NCI-H2171 (cell line): ENCODE measurements at regions not wholly inside any gene's neighbourhood (a gene's known extent, or its start where the extent isn't known, plus 50 kb on each side); places are given as distances from the start of the nearest gene placed in this dataset.
"Not testable (repeated sequence)": the region's sequence is repeated elsewhere in the genome, so short reads cannot be mapped to it uniquely, and the experiment has no call there.

Experiments
- DNase-seq: peaks from one replicate; lab custom pipeline; 2025; lab: John Stamatoyannopoulos, UW

GRCh38 chr12:13924286-13924685 lies 57.1 kb downstream of the GRIN2B start:
- DNase-seq, result no peak

DNA sequence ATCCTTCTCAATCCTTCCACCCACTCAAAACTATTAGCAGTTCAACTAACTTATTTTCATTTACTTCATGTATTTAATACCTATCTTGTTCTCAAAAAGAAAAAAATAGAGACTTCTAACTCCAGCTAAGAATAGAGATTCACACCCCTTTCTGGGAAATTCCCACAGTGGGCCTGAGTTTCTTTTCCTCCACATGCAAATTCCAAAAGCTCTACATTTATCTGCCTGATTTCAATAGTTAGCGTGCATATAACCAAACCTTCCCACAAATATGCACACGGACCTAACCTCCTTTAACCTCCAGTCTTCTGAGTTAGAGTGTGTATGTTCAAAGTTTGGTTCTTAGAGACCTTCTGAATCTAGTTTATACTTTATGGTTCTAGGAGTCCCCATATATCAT lies 62.5 kb downstream of the GRIN2B start:
- DNase-seq, result no peak

- no peak for DNase-seq
Measured at GRCh38 chr12:13915096-13915495, 66.3 kb downstream of the GRIN2B start.

- no peak for DNase-seq
Measured at GRCh38 chr12:13913371-13913770, 68.0 kb downstream of the GRIN2B start.

GRCh38 chr12:13911756-13912554 lies 69.4 kb downstream of the GRIN2B start:
- no peak for DNase-seq

DNA sequence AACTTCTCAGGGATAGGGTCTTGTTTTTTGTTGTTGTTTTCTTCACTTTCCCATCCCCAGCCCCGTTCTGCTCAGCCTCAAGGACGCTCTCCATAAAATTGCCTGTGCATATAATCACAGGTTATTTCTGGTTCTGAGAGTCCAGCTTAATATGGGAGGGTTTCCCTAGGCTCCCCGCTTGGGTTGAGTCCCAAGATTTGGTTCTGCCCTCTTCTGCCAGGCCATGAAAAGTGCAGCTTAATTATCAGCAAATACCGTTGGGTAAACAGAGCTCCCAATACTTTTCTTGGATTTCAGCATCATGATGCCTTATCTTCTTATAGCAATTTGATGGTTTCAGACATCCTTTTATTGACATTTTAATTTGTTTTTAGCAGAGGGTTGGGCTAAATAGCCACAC lies 75.6 kb downstream of the GRIN2B start:
- no peak for DNase-seq

DNA sequence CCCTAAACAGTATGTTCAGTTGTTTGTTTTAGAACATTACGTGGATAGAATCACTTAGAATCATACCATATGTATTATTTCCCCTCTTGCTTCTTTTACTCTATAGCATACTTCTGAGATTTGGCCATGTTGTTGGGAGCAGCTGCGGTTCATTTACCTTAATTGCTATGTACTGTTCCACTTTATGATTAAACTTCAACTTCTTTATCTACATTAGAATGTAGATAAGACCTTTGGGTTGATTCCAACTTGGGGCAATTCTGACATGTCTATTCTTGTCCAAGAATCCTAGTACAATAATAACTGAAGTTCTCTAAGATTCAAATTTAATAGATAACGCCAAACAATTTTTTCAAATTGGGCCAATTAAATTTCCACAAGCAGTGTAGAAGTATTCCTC lies 80.7 kb downstream of the GRIN2B start:
- no peak for DNase-seq

GRCh38 chr12:13898387-13898786 lies 83.0 kb downstream of the GRIN2B start:
- DNase-seq, result not testable (repeated sequence)

- DNase-seq, result no peak
Measured at GRCh38 chr12:13897811-13898210, 83.6 kb downstream of the GRIN2B start.

DNA sequence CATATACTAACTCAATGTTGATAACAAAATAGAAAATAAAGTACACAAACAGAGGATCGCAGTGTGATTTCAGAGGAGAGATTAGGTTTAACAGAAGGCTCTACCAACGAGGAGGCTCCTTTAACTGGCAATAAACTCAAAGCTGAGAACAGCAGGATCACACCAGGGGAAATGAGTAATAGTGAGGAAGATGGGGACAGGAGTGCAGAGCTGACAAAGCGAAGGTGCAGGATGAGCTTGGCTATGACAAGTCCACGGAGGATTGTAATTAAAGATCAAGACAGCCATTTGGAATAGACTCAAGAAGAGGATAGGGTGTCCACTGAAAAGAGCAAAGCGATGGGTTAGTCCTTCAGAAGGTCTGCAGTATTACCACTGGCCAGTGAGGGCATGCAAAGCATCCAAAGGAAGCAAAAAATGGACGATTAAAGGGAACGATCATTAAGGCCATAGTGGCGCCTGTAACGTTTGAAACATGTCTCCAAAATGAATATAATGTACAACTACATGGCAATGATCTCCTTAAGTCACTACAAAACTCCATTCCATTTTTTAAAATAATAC lies 85.3 kb downstream of the GRIN2B start:
- DNase-seq, result no peak

- no peak for DNase-seq
Measured at GRCh38 chr12:13891902-13892301, 89.5 kb downstream of the GRIN2B start.

DNA sequence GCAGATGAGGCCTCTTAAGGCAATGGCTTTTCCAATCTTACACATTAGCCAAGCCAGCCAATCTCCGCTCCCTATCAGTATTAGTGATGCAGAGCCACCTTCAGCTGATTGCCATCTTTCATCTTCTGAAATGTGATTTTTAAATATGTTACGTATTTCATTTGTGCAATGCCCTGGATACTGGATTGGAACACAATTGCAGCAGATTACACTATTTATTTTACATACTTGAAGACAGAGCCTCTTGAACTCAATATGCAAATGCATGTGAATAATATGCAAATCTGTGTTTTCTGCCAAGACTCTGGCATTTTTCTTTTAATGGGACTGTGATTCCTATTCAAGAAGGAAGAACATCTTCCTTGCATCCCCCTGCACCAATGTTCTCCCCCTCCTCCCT lies 90.5 kb downstream of the GRIN2B start:
- DNase-seq, result no peak

DNA sequence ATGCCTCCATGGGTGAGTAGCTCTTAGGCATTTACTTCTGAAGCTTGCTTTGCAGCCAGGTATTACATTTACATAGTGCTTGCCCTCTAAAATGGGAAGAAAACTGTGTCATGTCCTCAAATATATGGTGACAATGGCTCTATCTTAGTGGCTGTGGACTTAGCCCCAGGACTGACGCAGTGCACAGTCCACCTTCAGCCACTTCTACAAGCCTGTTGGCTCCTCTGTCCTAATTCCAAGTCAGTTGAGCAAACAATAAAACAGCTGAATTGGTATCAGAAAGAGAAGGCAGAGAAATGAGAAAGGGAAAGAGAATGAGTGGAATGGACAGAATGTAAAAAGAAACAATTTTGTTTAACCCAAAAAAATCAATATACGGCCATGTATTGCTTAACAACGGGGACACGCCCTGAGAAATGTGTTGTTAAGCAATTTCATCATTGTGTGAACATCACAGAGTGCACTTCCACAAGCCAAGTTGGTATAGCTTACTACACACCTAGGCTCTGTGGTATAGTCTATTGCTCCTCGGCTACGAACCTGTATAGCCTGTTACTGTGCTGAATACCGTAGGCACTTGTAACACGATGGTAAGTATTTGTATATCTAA lies 93.5 kb downstream of the GRIN2B start:
- DNase-seq, result no peak

GRCh38 chr12:13882176-13882575 lies 99.2 kb downstream of the GRIN2B start:
- no peak for DNase-seq

DNA sequence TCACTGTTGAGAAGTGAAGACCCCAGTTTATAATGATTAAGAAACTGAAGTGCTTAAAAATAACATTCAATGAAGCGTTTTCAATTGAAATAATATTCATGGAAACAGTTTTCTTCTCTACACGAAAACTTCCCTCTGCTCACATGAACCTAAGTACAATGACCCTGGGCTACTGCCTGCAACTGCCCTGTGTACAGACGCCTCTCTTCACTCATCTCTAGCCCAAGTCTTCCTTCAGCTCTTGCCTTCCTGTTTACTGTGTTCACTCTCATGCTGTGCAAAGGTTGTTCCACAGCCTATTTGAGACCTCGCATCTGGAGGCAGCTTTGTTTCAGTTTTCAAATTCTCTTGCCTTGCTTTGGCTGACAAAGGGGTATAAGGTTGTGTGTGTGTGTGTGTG lies 100.8 kb downstream of the GRIN2B start:
- DNase-seq, result no peak

- DNase-seq, result no peak
Measured at GRCh38 chr12:13875744-13876143, 105.7 kb downstream of the GRIN2B start.

- no peak for DNase-seq
Measured at GRCh38 chr12:13870255-13870654, 111.1 kb downstream of the GRIN2B start.

DNA sequence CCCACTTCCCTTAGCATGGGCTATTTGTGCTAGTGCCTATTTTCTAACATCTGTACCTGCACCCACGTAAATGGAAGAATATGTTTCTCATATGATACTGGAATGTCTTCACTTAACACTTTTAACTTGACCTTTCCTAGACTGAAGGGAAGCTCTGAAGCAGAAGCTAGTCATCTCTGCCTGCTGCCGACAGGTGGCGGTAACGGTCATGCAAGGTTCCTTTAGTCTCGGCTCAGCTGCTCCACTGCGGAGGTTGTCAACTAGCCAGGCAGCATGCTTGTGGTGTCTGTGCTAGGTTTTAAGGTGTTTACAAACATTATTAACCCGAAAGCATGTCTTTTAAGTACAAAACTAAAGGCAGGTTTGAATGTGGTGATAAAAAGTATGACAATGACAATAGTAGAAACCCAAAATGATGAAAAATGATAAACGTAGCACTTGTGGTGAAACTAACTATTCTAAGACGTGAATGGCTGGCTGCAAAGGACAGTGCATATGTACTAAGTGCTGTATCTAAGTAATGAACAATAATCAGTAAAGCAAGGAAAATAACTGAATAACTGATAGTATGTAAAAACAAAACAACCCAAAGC lies 117.2 kb downstream of the GRIN2B start:
- DNase-seq, result peak; percentile 12

GRCh38 chr12:13857750-13858149 lies 123.7 kb downstream of the GRIN2B start:
- DNase-seq, result no peak

DNA sequence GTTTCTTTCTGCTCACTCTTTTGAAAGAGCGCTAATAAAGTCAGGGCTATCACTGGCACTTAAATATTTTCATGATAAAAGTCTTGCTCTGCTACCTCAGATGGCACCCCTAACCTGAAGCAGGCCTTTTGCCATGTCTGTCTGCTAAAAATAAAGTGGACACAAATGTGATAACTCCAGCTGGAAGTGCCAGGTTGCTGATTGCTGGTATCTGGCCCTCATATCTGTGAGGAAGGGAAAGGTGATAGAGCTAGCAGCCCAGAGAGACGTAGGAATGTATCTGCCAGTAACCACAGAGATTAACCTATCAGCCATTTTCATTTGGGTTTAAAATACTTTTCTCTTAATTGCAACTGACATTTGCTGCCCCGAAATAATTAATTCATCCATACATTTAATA lies 127.9 kb downstream of the GRIN2B start:
- no peak for DNase-seq

- no peak for DNase-seq
Measured at GRCh38 chr12:13851828-13852227, 129.6 kb downstream of the GRIN2B start.

DNA sequence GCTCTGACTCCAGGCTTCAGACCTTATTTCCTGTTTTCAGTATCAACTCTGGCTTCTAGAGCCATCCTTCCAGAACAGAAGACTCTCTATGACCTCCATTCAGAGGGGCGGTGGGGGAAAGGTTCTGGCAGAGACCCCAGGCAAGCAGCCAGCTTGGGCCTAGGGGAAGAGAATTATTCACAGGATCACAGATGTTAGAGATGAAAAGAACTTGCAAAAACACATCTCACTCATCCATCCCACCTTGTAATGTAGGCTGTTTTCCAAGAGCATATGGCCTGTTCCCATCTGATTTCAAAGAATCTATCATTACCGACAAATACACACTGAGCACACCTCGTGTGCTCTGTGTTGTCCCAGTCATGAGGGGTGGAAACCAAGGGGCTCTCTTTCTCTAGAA lies 131.9 kb downstream of the GRIN2B start:
- DNase-seq, result no peak

DNA sequence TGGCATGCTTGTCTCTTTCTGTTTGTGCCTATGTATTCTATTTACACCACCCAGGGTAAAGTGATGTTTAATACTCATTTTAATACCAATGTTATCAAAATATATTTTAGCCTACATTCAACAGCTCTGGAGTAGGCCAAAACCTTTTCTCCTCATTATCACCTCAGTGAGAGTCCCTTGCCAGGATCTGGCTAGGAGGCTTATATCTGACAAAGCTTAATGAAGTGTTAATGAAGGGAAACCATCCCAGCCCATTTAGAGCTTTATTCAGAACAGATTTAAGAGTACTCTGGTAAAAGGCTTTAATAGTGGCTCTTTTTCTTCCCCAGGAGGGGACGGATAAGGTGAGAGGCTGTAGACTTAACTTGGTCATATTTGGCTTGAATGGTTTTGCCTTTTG lies 137.6 kb downstream of the GRIN2B start:
- DNase-seq, result no peak
